ENCODE measurements at regions not wholly inside any gene's neighbourhood (a gene's known extent, or its start where the extent isn't known, plus 50 kb on each side); places are given as distances from the start of the nearest gene placed in this dataset.

DNA sequence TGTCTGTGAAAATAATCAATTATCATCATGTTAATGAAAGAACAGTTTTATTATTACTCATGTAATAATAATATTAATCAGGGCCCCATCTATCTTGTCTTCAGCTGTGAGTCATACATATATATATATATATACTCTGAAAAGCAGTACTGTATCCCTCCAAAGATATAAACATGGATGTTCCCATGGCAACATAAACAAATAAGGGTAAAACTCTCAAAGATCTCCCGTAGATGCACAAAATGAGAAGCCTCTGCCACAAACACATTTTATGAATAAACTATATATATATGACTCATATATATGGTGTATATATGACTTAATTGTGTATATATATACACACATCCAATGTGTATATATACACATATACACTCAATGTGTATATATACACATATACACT is 163.8 kb upstream of the ARHGEF26 start:
- TF ChIP-seq POLR2A (IDR thresholded peaks at IDR 0.05; ENCODE audit: low read length) (no peak), GATA1 (IDR thresholded peaks at IDR 0.05; ENCODE audit: low read depth, low read length) (no peak)
- no peak for DNase-seq

DNA sequence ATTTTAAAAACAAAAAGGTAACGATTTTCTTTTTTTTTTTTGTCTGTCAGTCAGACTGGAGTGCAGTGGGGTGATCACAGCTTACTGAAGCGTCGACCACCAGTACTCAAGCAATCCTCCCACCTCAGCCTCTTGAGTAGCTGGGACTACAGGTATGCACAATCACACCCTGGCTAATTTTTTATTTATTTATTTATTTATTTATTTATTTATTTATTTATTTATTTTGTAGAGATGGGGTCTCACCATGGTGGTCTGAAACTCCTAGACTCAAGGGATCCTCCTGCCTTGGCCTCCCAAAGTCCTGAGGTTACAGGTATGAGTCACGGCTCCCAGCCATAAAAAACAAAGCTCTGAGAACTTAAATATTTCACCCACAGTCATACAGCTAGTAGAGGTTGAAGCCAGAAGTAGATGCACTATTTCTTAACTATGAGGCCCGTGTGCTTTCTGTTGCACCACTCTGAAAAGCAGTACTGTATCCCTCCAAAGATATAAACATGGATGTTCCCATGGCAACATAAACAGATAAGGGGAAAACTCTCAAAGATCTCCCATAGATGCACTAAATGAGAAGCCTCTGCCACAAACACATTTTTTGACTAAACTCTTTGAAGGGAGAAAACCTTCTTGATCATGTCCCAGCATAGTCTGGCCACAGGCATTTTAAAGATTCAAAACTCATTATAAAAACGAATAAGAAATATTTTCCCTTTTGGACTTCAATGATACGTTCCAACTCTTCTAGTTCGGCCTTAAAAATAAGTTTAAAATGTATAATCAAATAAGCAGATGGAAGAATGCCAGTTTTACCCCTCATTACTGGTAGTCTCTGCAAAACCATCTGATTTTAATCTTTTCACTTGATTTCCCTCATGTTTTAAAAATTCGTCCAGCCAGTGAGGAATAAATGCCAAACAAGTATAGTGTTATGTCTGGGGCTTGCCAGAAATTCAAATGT is 162.3 kb upstream of the ARHGEF26 start:
- TF ChIP-seq POLR2A (IDR thresholded peaks at IDR 0.05; ENCODE audit: low read length) (no peak), GATA1 (IDR thresholded peaks at IDR 0.05; ENCODE audit: low read depth, low read length) (no peak)
- no peak for DNase-seq

DNA sequence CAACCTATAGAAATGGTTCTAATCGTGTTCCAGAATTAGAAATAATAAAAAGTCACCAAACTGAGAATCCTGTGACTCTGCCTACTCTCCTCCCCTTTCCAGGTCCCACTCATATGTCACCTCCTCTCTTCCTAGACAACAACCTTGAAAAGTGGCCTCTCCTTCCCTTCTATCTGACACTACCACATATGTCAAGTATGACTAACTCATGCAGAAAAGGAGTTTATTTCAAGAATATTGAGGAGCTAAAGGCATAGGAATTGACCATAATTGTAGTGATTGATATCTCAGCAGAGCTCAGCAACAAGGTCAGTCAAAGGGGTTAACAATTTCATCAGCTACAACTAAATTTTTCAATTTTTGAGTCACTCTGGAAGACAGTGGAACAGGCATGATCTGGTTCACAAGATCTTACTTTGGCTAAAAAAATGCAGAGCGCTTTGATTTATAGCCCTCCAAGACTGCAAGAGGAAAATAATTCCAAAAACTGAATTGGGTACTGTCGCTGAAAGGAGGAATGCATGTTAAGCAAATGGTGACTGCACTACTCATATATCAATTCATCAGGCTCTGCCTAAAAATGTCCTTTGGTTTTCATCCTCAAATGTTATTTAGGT is 160.6 kb upstream of the ARHGEF26 start:
- TF ChIP-seq POLR2A (IDR thresholded peaks at IDR 0.05; ENCODE audit: low read length) (no peak), GATA1 (IDR thresholded peaks at IDR 0.05; ENCODE audit: low read depth, low read length) (no peak)
- no peak for DNase-seq

DNA sequence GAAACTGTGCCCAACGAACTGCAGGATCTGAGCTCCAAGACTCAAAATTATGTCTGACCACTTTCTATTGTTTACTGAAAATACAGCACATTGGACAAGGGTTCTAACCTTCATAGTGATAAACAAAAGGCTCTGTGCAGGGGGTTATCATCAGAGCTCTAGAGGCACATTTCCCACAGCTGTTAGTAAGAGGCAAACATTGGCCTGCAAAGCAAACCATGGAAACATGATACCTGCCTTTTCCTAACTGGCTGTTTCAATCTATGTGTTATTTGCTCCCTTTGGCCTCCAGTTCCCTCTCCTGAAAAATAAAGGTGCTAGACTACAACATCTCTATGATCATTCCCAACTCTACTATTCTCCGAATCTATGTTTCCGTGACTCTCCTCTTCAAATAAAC is 159.7 kb upstream of the ARHGEF26 start:
- no peak for DNase-seq
- TF ChIP-seq POLR2A (IDR thresholded peaks at IDR 0.05; ENCODE audit: low read length), result no peak
- TF ChIP-seq GATA1 (IDR thresholded peaks at IDR 0.05; ENCODE audit: low read depth, low read length), result no peak

DNA sequence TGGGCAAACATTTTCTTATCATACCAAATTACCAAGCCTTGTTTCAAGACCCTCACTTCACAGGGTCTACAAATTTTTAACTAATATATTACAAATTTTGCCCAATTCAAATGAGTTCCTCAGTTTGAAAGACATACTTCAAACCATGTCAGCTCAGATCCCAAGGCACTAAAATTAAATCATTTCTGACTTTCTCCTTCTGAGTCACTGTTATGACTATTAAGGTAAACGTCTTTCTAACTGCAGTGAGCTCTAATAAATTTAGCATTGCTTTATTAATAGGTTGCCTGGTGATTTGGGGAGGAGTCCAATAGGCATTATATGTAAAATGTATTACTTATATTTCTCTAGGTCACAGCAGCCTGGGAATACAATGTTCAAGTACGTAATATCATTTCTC is 158.2 kb upstream of the ARHGEF26 start:
- no peak for DNase-seq
- TF ChIP-seq POLR2A (IDR thresholded peaks at IDR 0.05; ENCODE audit: low read length), result no peak
- no peak for TF ChIP-seq GATA1 (IDR thresholded peaks at IDR 0.05; ENCODE audit: low read depth, low read length)

DNA sequence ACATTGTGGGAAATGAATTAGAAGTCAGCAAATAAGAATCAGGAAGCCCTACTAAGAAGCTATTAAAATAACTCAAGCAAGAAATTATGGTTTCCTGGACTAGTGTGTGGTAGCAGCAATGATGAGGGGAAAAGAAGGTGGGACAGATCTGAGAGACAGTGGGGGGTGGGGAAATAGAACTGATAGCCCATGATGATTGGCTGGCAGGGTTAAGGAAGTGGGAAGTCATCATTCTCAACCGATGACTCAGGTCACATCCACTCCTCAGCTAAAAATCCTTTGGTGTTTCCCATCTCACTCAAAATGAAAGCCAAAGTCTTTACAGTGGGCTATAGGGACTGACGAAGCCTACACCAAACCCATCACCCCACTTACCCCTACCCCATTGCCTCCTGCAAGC is 153.9 kb upstream of the ARHGEF26 start:
- DNase-seq, result no peak

DNA sequence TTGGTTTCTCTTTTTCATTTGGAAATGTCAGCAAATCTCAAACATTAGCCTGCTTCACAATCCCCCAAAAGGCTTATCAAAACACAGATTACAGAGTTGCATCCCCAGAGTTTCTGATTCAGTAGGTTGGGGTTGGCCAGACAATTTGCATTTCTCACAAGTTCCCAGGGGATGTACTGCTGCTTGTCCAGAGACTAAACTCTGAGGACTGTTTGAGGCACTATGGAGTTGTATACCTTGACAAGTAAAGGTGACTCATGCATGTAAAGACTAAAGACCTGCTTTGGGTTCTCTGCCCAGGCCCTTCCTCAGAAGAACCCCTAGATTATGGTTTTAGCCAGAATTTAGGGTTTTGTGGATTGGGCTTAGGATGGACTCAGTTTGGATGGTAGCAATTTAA is 151.1 kb upstream of the ARHGEF26 start:
- no peak for DNase-seq
- TF ChIP-seq POLR2A (IDR thresholded peaks at IDR 0.05; ENCODE audit: low read length), result no peak
- no peak for TF ChIP-seq GATA1 (IDR thresholded peaks at IDR 0.05; ENCODE audit: low read depth, low read length)

More for the DNA sequence above, 153.9 kb upstream of the ARHGEF26 start:
- TF ChIP-seq GATA1 (IDR thresholded peaks at IDR 0.05; ENCODE audit: low read depth, low read length), result no peak
- TF ChIP-seq POLR2A (IDR thresholded peaks at IDR 0.05; ENCODE audit: low read length), result no peak

DNA sequence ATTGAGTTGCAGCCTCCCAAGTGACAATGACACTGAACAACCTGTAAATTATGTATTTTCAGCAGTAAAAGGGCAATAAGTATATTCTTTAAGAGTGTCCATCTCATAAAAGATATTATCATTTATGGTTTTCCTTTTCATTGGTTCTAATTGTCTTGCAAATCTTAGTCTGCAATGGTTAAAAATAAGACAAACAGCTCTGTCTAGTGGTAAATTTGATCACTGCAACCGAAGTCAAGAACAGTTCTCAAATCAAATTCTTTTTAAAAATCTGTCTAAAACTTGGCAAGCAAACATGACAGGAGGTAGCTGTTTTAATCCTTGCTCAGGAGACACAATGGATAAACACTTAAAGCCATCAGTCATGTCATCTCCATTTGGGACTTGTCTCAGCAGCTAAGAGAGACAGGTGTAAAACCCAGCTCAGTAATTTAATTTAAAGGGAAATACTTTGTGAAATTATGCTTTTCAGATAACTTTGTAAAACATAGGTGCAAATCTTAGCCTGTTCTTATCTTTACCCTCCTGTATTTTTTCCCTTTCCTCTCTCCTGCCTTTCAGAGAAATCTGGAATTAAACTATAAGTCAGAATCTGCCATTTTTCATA is 150.3 kb upstream of the ARHGEF26 start:
- TF ChIP-seq POLR2A (IDR thresholded peaks at IDR 0.05; ENCODE audit: low read length) (no peak), GATA1 (IDR thresholded peaks at IDR 0.05; ENCODE audit: low read depth, low read length) (no peak)
- peak in 1 of 2 experiments; percentile 2 for DNase-seq

DNA sequence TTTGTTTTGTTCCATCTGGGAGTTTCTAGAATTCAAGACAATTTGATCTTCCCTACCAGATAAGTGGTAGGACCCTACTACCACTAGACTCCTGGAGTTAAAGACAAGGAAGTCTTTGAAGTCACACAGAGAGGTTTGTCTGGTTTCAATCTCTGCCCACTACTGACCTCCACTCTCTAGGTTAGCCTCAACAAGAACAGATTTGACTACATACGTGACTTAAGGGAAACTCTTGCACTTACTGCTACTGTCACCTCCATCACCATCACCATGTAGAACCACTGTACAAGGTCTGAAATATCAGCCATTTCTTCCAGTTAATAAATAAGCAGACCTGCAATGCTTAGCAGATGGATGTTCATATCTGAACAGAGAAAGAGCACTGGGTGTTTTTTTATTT is 148.3 kb upstream of the ARHGEF26 start:
- TF ChIP-seq POLR2A (IDR thresholded peaks at IDR 0.05; ENCODE audit: low read length) (no peak), GATA1 (IDR thresholded peaks at IDR 0.05; ENCODE audit: low read depth, low read length) (no peak)
- no peak for DNase-seq

DNA sequence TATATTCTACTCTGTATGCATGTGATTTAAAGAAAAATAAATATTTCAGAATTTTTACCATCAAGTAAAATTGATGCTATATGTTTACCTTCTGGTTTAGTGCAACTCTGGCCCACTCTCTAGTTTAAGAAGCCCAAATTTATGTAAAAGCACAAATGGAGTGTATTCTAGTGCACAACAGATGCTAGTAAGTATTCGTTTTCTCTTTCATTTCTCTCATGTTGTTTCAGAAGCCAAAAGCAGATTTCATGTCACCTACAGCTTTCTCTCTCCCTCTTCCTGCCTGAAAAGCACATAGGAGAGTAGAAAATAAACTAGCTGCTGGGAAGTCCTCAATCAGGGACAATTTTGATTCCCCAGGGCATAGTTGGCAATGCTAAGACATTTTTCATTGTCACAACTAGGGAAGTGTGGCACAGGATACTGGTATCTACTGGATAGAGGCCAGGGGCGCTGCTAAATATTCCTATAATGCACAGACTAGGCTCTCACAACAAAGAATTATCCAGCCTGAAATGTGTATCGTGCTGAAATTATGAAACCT is 147.4 kb upstream of the ARHGEF26 start:
- no peak for DNase-seq
- no peak for TF ChIP-seq POLR2A (IDR thresholded peaks at IDR 0.05; ENCODE audit: low read length)
- no peak for TF ChIP-seq GATA1 (IDR thresholded peaks at IDR 0.05; ENCODE audit: low read depth, low read length)

DNA sequence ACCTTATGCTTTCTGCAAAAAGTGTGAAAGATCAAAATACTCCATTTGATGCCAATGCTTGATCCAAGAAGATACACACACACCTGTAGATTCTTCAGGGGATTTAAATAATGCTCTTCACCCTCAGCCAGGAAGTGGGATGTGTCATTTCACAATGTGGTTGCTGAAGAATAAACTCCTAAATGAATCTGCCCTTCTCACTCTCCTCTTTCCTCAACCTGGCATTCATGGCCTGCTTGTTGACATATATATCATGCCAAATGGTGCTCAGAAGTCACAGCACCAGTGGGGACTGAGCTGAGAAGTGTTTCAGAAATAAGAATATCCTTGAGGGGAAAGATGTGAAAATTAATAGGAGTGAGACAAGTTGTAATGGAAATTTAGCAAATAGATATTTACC is 146.6 kb upstream of the ARHGEF26 start:
- TF ChIP-seq GATA1 (IDR thresholded peaks at IDR 0.05; ENCODE audit: low read depth, low read length), result no peak
- no peak for TF ChIP-seq POLR2A (IDR thresholded peaks at IDR 0.05; ENCODE audit: low read length)
- DNase-seq, result no peak

DNA sequence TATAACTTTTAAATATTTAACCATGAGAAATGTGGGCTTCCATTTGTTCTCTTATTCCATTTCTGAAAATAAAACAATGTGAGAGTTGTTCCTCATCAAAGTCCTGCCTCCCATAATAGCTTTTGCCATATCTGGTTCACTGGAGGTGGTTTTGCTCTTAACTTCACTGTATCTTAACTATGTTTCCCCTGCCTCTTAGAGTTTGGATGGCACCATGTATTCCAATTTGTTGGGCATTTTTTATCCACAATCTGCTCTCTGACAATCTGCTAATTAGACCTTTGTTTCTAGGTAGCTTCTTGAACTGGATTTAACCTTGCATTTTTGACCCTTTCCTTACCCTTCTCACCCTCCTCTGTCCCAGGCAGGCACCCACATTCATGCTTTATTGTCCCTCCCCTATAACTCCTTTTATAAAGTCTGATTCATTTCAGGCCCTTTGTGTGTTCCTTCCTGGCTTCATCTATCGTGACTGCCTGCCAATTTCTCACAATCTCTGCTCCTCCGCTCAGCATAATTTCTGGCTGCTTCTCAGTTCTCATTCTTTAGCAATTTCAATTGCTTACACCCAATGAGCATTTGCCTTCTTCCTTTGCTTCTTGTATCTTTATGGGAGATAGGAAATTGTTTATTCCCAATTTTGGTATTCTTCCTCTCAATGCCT is 144.2 kb upstream of the ARHGEF26 start:
- no peak for DNase-seq
- TF ChIP-seq GATA1 (IDR thresholded peaks at IDR 0.05; ENCODE audit: low read depth, low read length), result no peak
- no peak for TF ChIP-seq POLR2A (IDR thresholded peaks at IDR 0.05; ENCODE audit: low read length)

DNA sequence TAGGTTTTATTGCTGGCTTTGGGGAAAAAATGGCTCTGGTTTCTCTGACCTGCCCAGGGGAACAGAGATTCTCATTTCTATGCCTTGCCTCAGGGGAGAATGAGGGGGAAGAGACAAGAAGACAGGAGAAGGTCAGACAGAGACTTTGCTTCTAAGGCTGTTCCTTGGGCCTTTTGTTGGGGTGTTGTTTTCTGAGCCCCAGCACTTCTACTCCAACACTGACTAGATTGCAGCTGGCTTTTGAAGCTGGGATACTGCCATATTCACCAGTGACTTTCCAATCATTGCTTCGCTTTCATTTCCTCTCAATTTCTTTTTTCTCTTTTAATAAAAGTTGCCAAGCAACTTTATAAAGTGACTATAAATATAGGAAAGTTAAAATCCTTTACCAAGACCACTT is 143.2 kb upstream of the ARHGEF26 start:
- TF ChIP-seq POLR2A (IDR thresholded peaks at IDR 0.05; ENCODE audit: low read length) (no peak), GATA1 (IDR thresholded peaks at IDR 0.05; ENCODE audit: low read depth, low read length) (no peak)
- DNase-seq, result no peak
